CD14-positive monocyte (primary cell): ENCODE measurements at regions not wholly inside any gene's neighbourhood (a gene's known extent, or its start where the extent isn't known, plus 50 kb on each side); places are given as distances from the start of the nearest gene placed in this dataset.

Experiments
- DNase-seq, 3 donors: peaks; one replicate each; pipeline ENCODE4 v3.0.0-alpha.2; 2011 to 2022
- H2AFZ ChIP-seq: 2 replicates; pipeline ENCODE4 v1.6.0; 2012; ENCODE audit warnings: mild to moderate bottlenecking, low read depth, low read length, inconsistent platforms; ENCODE audit not compliant: insufficient read depth, poor library complexity, severe bottlenecking
- H3K27ac ChIP-seq, 2 donors: 1 replicate in 1 of 2; 2 replicates in 1 of 2; pipeline ENCODE4 v1.5.1; 2012 to 2013; ENCODE audit warnings: low read length in 2 of 2, control low read depth in 1 of 2, inconsistent platforms in 1 of 2, low read depth in 1 of 2, mild to moderate bottlenecking in 1 of 2
- H3K27me3 ChIP-seq, 2 donors: one replicate each; pipeline versions ENCODE4 v1.6.0 to v1.6.1; 2011 to 2013; ENCODE audit warnings: low read length in 2 of 2; ENCODE audit not compliant: control insufficient read depth in 2 of 2, insufficient read depth in 2 of 2
- H3K36me3 ChIP-seq, 2 donors: replicated peaks in 1 of 2; 1 replicate in 1 of 2; 2 replicates in 1 of 2; pipeline versions ENCODE4 v1.5.1 to v1.6.1; 2012 to 2013; ENCODE audit warnings: low read length in 2 of 2, control low read depth in 1 of 2, inconsistent platforms in 1 of 2, mild to moderate bottlenecking in 1 of 2; ENCODE audit not compliant: insufficient read depth in 2 of 2, control insufficient read depth in 1 of 2
- H3K4me1 ChIP-seq, 2 donors: 1 replicate in 1 of 2; 2 replicates in 1 of 2; pipeline versions ENCODE4 v1.5.1 to v1.6.1; 2012 to 2013; ENCODE audit warnings: low read length in 2 of 2, control low read depth in 1 of 2, inconsistent platforms in 1 of 2, mild to moderate bottlenecking in 1 of 2, moderate library complexity in 1 of 2; ENCODE audit not compliant: insufficient read depth in 2 of 2, control insufficient read depth in 1 of 2
- H3K4me2 ChIP-seq: replicated peaks from 2 replicates; pipeline ENCODE3; 2012; ENCODE audit warnings: low read length, moderate library complexity, mild to moderate bottlenecking; ENCODE audit not compliant: poor library complexity, severe bottlenecking; ENCODE audit errors: extremely low read depth
- H3K4me3 ChIP-seq, 3 experiments: fragments of 200-600 bp in 1 of 3; sonication (generic) in 1 of 3; replicated peaks in 1 of 3; 1 replicate in 2 of 3; 2 replicates in 1 of 3; pipeline ENCODE4 v1.5.1; 2011 to 2013; ENCODE audit warnings: low read length in 3 of 3, mild to moderate bottlenecking in 3 of 3, control low read depth in 2 of 3, low read depth in 2 of 3, inconsistent platforms in 1 of 3, moderate library complexity in 1 of 3
- H3K79me2 ChIP-seq: 2 replicates; pipeline ENCODE4 v1.6.0; 2012; ENCODE audit warnings: mild to moderate bottlenecking, control low read depth, inconsistent platforms, low read length, moderate library complexity; ENCODE audit not compliant: insufficient read depth
- H3K9ac ChIP-seq: 2 replicates; pipeline ENCODE4 v1.6.0; 2017; ENCODE audit warnings: low read length, mild to moderate bottlenecking; ENCODE audit not compliant: insufficient read depth, poor library complexity, severe bottlenecking
- H3K9me3 ChIP-seq, 2 donors: replicated peaks in 1 of 2; 1 replicate in 1 of 2; 2 replicates in 1 of 2; pipeline versions ENCODE4 v1.5.1 to v1.6.1; 2012 to 2013; ENCODE audit warnings: low read length in 2 of 2, control low read depth in 1 of 2; ENCODE audit not compliant: control insufficient read depth in 1 of 2, insufficient read depth in 1 of 2
- H4K20me1 ChIP-seq: 2 replicates; pipeline ENCODE4 v1.6.0; 2012; ENCODE audit warnings: mild to moderate bottlenecking, low read length, control low read depth, moderate library complexity; ENCODE audit not compliant: insufficient read depth
- H3K27ac Mint-ChIP-seq, 7 donors: one replicate each; pipeline ENCODE4 v1.8.0; 2020; ENCODE audit warnings: mild to moderate bottlenecking in 7 of 7, mixed read lengths in 7 of 7, moderate library complexity in 6 of 7, inconsistent platforms in 2 of 7
- H3K27me3 Mint-ChIP-seq, 3 donors: one replicate each; pipeline ENCODE4 v1.8.0; 2021 to 2022; ENCODE audit warnings: low read depth in 3 of 3, mild to moderate bottlenecking in 3 of 3, mixed read lengths in 3 of 3, moderate library complexity in 3 of 3, inconsistent platforms in 1 of 3
- H3K36me3 Mint-ChIP-seq, 2 donors: one replicate each; pipeline ENCODE4 v1.8.0; 2020; ENCODE audit warnings: mixed read lengths in 2 of 2, inconsistent platforms in 1 of 2, mild to moderate bottlenecking in 1 of 2
- H3K4me1 Mint-ChIP-seq: one replicate; pipeline ENCODE4 v1.8.0; 2020; ENCODE audit warnings: mild to moderate bottlenecking, mixed read lengths
- H3K4me3 Mint-ChIP-seq, 2 donors: one replicate each; pipeline ENCODE4 v1.8.0; 2020; ENCODE audit warnings: mild to moderate bottlenecking in 2 of 2, mixed read lengths in 2 of 2, moderate library complexity in 1 of 2
- H3K9me3 Mint-ChIP-seq, 7 donors: one replicate each; pipeline ENCODE4 v1.8.0; 2020 to 2022; ENCODE audit warnings: mixed read lengths in 7 of 7, mild to moderate bottlenecking in 6 of 7, moderate library complexity in 6 of 7, inconsistent platforms in 2 of 7
- WGBS: methylation state at CpG from one replicate; pipeline ENCODE4 v1.1.5; 2013; ENCODE audit warnings: missing lambda C conversion rate; ENCODE audit not compliant: insufficient coverage; 5-methylcytosine and 5-hydroxymethylcytosine counted together
- intact Hi-C, 2 donors: fragments of 100-400 bp; cut with micrococcal nuclease; formaldehyde crosslinking; loops; one replicate each; pipeline versions ENCODE4 v1.15.0 to v1.15.1; 2023
- TF ChIP-seq, protein P1 (sequence below): fragments of 200-600 bp; IDR thresholded peaks from one replicate; pipeline ENCODE4 v1.8.0; 2022; ENCODE audit warnings: antibody characterized with exemption, mild to moderate bottlenecking

DNA sequence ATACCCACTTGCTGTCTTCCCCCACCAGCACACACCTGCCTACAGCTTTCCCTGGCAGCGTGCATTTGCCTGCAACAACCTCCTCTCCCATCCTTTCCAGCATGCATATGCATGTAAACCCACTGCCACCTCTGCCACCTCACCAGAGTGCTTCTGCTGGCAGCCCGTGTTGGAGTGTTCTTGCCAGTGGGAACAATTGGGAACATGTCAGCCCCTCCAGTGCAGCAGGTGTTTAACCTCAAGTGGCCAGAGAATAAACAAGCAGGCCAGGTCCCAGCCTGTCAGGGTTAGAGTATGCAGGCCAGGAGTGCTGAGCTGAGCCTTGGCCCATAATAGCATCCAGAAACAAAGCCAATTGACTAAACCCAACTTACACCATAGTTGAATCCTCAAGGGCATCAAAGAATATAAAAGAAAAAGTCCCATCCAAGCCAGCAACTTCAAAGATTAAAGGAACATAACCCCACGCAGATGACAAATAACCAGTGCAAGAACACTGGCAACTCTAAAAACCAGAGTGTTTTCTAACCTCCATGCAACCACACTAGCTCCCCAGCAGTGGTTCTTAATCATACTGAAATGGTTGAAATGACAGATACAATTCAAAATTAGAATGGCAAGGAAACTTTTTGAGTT, 1212.1 kb upstream of the CITED2 start:
- Histone ChIP-seq H3K4me2 (no peak overlapping the region), H3K36me3 (no peaks in the 10 kb centered on the region), H2AFZ (no peak overlapping the region), H3K9me3 (peaks cover 0 to 7% of the 10 kb centered on the region in 2 donors), H3K4me3 (no peak overlapping the region), H3K27ac (no peak overlapping the region), H3K79me2 (no peaks in the 10 kb centered on the region), H4K20me1 (no peaks in the 10 kb centered on the region), H3K9ac (no peak overlapping the region), H3K4me1 (no peaks in the 10 kb centered on the region), H3K27me3 (no peaks in the 10 kb centered on the region)
- Mint-ChIP-seq H3K4me3 (no peak overlapping the region), H3K27me3 (no peaks in the 10 kb centered on the region), H3K4me1 (no peaks in the 10 kb centered on the region), H3K36me3 (no peaks in the 10 kb centered on the region), H3K27ac (no peak overlapping the region), H3K9me3 (peaks cover 2 to 10% (median 5%) of the 10 kb centered on the region in 7 donors)
- TF ChIP-seq, protein P1, sequence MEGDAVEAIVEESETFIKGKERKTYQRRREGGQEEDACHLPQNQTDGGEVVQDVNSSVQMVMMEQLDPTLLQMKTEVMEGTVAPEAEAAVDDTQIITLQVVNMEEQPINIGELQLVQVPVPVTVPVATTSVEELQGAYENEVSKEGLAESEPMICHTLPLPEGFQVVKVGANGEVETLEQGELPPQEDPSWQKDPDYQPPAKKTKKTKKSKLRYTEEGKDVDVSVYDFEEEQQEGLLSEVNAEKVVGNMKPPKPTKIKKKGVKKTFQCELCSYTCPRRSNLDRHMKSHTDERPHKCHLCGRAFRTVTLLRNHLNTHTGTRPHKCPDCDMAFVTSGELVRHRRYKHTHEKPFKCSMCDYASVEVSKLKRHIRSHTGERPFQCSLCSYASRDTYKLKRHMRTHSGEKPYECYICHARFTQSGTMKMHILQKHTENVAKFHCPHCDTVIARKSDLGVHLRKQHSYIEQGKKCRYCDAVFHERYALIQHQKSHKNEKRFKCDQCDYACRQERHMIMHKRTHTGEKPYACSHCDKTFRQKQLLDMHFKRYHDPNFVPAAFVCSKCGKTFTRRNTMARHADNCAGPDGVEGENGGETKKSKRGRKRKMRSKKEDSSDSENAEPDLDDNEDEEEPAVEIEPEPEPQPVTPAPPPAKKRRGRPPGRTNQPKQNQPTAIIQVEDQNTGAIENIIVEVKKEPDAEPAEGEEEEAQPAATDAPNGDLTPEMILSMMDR: no peak
- 100% methylated on average over 2 of the region's 3 CpGs for WGBS
- DNase-seq: no peak
- intact Hi-C loops: no loop called here

DNA sequence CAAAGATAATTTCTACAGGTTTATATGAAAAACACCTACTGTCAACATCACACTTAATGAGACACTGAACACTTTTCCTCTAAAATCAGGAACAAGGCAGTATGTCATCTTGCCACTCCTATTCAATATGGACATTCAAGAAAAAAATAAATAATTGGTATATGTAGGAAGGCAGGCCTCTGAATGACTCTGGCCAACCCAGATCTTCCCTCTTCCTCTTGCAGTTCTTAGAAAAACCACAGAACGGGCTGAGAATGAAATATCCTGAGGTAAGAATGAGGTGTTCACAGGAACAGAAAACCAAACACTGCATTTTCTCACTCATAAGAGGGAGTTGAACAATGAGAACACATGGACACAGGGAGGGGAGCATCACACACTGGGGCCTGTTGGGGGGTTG, 1207.2 kb upstream of the CITED2 start:
- WGBS: no CpG with 5 or more reads among the region's 1 CpG
- Histone ChIP-seq H3K9me3 (peaks cover 0 to 7% of the 10 kb centered on the region in 2 donors), H3K27ac (no peak overlapping the region), H3K27me3 (no peaks in the 10 kb centered on the region), H3K4me3 (no peak overlapping the region), H4K20me1 (no peaks in the 10 kb centered on the region), H3K36me3 (no peaks in the 10 kb centered on the region), H3K4me2 (no peak overlapping the region), H3K4me1 (no peaks in the 10 kb centered on the region), H3K9ac (no peak overlapping the region), H3K79me2 (no peaks in the 10 kb centered on the region), H2AFZ (no peak overlapping the region)
- no peaks in the 10 kb centered on the region for H3K4me1 Mint-ChIP-seq
- intact Hi-C loops: no loop called here
- H3K4me3 Mint-ChIP-seq: no peak overlapping the region
- peaks cover 2 to 9% (median 4%) of the 10 kb centered on the region in 7 donors for H3K9me3 Mint-ChIP-seq
- no peak for DNase-seq
- TF ChIP-seq, protein P1: no peak
- no peaks in the 10 kb centered on the region for H3K36me3 Mint-ChIP-seq
- H3K27me3 Mint-ChIP-seq: peaks cover 0 to 1% (median 0%) of the 10 kb centered on the region in 3 donors
- H3K27ac Mint-ChIP-seq: no peak overlapping the region
